ENCODE measurements at regions not wholly inside any gene's neighbourhood (a gene's known extent, or its start where the extent isn't known, plus 50 kb on each side); places are given as distances from the start of the nearest gene placed in this dataset.
"Not testable (repeated sequence)": the region's sequence is repeated elsewhere in the genome, so short reads cannot be mapped to it uniquely, and the experiment has no call there.

DNA sequence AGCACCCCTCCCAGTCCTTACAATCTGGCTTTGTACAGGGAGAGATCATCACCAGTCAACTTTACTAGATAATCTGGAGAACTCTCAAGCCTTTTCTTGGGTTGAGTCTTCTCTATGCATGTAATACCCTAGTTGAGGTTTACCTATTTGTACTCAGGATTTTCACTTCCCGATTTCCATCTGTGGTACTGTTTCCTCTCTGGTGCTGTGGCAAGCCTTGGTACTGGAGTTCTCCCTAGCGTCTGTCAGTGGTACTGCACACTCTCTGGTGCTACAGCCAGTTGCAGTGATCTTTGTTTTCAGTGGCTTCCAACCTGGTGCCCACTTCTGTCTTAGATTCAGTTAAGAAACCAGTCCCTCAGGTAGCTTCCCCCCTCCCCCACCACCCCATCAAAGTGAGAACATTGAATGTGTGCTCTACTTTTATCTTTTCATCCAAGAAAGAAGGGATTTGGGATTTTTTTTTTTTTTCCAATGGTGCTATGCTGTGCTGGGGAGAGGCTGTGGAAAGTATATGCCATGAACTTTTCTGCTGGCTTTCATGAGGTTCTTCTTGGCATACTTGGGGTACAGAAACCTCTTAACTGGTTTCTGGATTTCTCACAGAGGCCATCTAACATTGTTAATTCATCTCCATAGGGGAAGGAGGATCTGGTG is 69.4 kb upstream of the EVL start:
- Histone ChIP-seq H3K9ac (ENCODE audit: insufficient read depth, low read length, poor library complexity, severe bottlenecking) (no peak overlapping the region), H3K4me1 (ENCODE audit: control insufficient read depth in 1 of 2, insufficient read depth in 2 of 2, low read length in 2 of 2) (no peaks in the 10 kb centered on the region), H3K4me3 (replicated peaks in 1 of 3; ENCODE audit: low read depth in 2 of 3, low read length in 3 of 3) (no peak overlapping the region), H3K36me3 (replicated peaks in 1 of 2; ENCODE audit: control insufficient read depth in 1 of 2, insufficient read depth in 2 of 2, low read length in 2 of 2) (no peaks in the 10 kb centered on the region), H3K9me3 (replicated peaks in 1 of 2; ENCODE audit: control insufficient read depth in 1 of 2, insufficient read depth in 1 of 2, low read length in 2 of 2) (no peaks in the 10 kb centered on the region), H3K79me2 (ENCODE audit: insufficient read depth, low read length) (no peaks in the 10 kb centered on the region), H2AFZ (ENCODE audit: insufficient read depth, low read depth, low read length, poor library complexity, severe bottlenecking) (no peak overlapping the region), H3K4me2 (replicated peaks; ENCODE audit: extremely low read depth, low read length, poor library complexity, severe bottlenecking) (no peak overlapping the region), H3K27ac (ENCODE audit: low read depth in 1 of 2, low read length in 2 of 2) (no peak overlapping the region), H4K20me1 (ENCODE audit: insufficient read depth, low read length) (no peaks in the 10 kb centered on the region), H3K27me3 (ENCODE audit: control insufficient read depth in 2 of 2, insufficient read depth in 2 of 2, low read length in 2 of 2) (no peaks in the 10 kb centered on the region)
- no peak overlapping the region for H3K27ac Mint-ChIP-seq
- H3K4me3 Mint-ChIP-seq, result no peak overlapping the region
- 0% methylated on average over 2 of the region's 2 CpGs for WGBS (ENCODE audit: insufficient coverage)
- H3K9me3 Mint-ChIP-seq, result no peaks in the 10 kb centered on the region
- intact Hi-C loops (cut with micrococcal nuclease), result no loop called here
- H3K36me3 Mint-ChIP-seq, result no peaks in the 10 kb centered on the region
- TF ChIP-seq, protein P1, sequence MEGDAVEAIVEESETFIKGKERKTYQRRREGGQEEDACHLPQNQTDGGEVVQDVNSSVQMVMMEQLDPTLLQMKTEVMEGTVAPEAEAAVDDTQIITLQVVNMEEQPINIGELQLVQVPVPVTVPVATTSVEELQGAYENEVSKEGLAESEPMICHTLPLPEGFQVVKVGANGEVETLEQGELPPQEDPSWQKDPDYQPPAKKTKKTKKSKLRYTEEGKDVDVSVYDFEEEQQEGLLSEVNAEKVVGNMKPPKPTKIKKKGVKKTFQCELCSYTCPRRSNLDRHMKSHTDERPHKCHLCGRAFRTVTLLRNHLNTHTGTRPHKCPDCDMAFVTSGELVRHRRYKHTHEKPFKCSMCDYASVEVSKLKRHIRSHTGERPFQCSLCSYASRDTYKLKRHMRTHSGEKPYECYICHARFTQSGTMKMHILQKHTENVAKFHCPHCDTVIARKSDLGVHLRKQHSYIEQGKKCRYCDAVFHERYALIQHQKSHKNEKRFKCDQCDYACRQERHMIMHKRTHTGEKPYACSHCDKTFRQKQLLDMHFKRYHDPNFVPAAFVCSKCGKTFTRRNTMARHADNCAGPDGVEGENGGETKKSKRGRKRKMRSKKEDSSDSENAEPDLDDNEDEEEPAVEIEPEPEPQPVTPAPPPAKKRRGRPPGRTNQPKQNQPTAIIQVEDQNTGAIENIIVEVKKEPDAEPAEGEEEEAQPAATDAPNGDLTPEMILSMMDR (IDR thresholded peaks at IDR 0.05), result peak; percentile 92
- peaks cover 0 to 3% (median 2%) of the 10 kb centered on the region in 3 donors for H3K27me3 Mint-ChIP-seq (ENCODE audit: low read depth in 3 of 3)
- DNase-seq, result peak; percentile 71 to 87 (median 85)
- peaks cover 4% of the 10 kb centered on the region for H3K4me1 Mint-ChIP-seq

DNA sequence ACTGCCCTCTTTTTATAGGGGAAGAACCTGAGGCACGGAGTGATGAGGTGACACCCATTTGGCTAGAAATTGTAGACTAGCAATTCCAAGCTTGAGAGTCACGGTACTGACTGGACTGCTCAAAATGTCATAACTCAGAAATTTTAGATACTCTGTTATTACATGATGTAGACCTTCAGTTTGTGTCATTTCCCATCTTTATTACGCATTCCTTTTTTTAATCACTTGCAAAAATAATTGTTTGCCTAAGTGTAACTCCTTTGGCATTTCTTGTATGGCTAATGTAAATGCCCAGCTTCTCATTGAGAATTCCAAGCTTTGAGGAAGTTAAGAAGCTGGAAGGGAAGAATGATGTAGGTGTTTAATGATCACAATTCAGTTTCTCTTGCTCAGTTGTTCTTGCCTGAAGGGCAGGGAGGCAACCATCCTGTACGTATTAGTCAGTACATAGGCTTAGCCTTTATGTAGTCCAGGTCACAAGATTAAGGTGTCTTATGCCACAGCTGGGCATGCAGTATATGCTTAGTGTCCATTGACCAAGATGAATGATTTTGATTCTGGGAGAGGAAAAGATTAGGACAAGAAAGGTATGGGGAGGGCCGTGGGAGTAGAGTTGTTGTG is 68.2 kb upstream of the EVL start:
- Mint-ChIP-seq H3K4me1 (peaks cover 4% of the 10 kb centered on the region), H3K27me3 (ENCODE audit: low read depth in 3 of 3) (peaks cover 0 to 2% (median 2%) of the 10 kb centered on the region in 3 donors), H3K4me3 (no peak overlapping the region), H3K27ac (no peak overlapping the region), H3K36me3 (no peaks in the 10 kb centered on the region), H3K9me3 (peaks cover 0 to 3% (median 0%) of the 10 kb centered on the region in 7 donors)
- Histone ChIP-seq H4K20me1 (ENCODE audit: insufficient read depth, low read length) (no peaks in the 10 kb centered on the region), H3K9ac (ENCODE audit: insufficient read depth, low read length, poor library complexity, severe bottlenecking) (no peak overlapping the region), H3K4me1 (ENCODE audit: control insufficient read depth in 1 of 2, insufficient read depth in 2 of 2, low read length in 2 of 2) (no peaks in the 10 kb centered on the region), H3K4me2 (replicated peaks; ENCODE audit: extremely low read depth, low read length, poor library complexity, severe bottlenecking) (no peak overlapping the region), H3K9me3 (replicated peaks in 1 of 2; ENCODE audit: control insufficient read depth in 1 of 2, insufficient read depth in 1 of 2, low read length in 2 of 2) (no peaks in the 10 kb centered on the region), H3K27ac (ENCODE audit: low read depth in 1 of 2, low read length in 2 of 2) (no peak overlapping the region), H3K36me3 (replicated peaks in 1 of 2; ENCODE audit: control insufficient read depth in 1 of 2, insufficient read depth in 2 of 2, low read length in 2 of 2) (no peaks in the 10 kb centered on the region), H3K27me3 (ENCODE audit: control insufficient read depth in 2 of 2, insufficient read depth in 2 of 2, low read length in 2 of 2) (no peaks in the 10 kb centered on the region), H3K4me3 (replicated peaks in 1 of 3; ENCODE audit: low read depth in 2 of 3, low read length in 3 of 3) (no peak overlapping the region), H2AFZ (ENCODE audit: insufficient read depth, low read depth, low read length, poor library complexity, severe bottlenecking) (no peak overlapping the region), H3K79me2 (ENCODE audit: insufficient read depth, low read length) (no peaks in the 10 kb centered on the region)
- TF ChIP-seq, protein P1 (IDR thresholded peaks at IDR 0.05), result no peak
- no peak for DNase-seq
- WGBS (ENCODE audit: insufficient coverage), result 77% methylated on average over 2 of the region's 5 CpGs
- intact Hi-C loops (cut with micrococcal nuclease), result no loop called here

DNA sequence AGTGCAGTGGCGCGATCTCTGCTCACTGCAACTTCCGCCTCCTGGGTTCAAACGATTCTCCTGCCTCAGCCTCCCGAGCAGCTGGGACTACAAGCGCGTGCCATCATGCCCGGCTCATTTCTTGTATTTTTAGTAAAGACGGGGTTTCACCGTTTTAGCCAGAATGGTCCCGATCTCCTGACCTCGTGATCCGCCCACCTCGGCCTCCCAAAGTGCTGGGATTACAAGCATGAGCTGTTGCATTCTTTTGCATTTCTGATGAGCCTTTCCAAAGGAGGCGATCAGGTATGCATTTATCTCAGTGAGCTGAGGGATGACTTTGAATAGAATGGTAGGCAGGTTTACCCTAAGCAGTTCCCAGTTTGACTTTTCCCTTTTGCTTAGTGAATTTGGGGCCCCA is 64.8 kb upstream of the EVL start:
- H3K9me3 Mint-ChIP-seq, result peaks cover 4 to 20% (median 11%) of the 10 kb centered on the region in 7 donors
- H3K27me3 Mint-ChIP-seq (ENCODE audit: low read depth in 3 of 3); H3K27ac ChIP-seq (ENCODE audit: low read depth in 1 of 2, low read length in 2 of 2); H3K9ac ChIP-seq (ENCODE audit: insufficient read depth, low read length, poor library complexity, severe bottlenecking); H3K4me3 Mint-ChIP-seq; H3K4me2 ChIP-seq (replicated peaks; ENCODE audit: extremely low read depth, low read length, poor library complexity, severe bottlenecking); H3K4me1 ChIP-seq (ENCODE audit: control insufficient read depth in 1 of 2, insufficient read depth in 2 of 2, low read length in 2 of 2); H3K36me3 ChIP-seq (replicated peaks in 1 of 2; ENCODE audit: control insufficient read depth in 1 of 2, insufficient read depth in 2 of 2, low read length in 2 of 2); H3K27me3 ChIP-seq (ENCODE audit: control insufficient read depth in 2 of 2, insufficient read depth in 2 of 2, low read length in 2 of 2); H3K79me2 ChIP-seq (ENCODE audit: insufficient read depth, low read length); DNase-seq; H3K4me1 Mint-ChIP-seq; H3K36me3 Mint-ChIP-seq; H3K27ac Mint-ChIP-seq; intact Hi-C loops (cut with micrococcal nuclease); H2AFZ ChIP-seq (ENCODE audit: insufficient read depth, low read depth, low read length, poor library complexity, severe bottlenecking); H3K4me3 ChIP-seq (replicated peaks in 1 of 3; ENCODE audit: low read depth in 2 of 3, low read length in 3 of 3); H4K20me1 ChIP-seq (ENCODE audit: insufficient read depth, low read length): not testable (repeated sequence)
- H3K9me3 ChIP-seq (replicated peaks in 1 of 2; ENCODE audit: control insufficient read depth in 1 of 2, insufficient read depth in 1 of 2, low read length in 2 of 2), result peaks cover 10% of the 10 kb centered on the region in 2 donors
- 100% methylated on average over 7 of the region's 15 CpGs for WGBS (ENCODE audit: insufficient coverage)
